ENCODE measurements at regions not wholly inside any gene's neighbourhood (a gene's known extent, or its start where the extent isn't known, plus 50 kb on each side); places are given as distances from the start of the nearest gene placed in this dataset.

DNA sequence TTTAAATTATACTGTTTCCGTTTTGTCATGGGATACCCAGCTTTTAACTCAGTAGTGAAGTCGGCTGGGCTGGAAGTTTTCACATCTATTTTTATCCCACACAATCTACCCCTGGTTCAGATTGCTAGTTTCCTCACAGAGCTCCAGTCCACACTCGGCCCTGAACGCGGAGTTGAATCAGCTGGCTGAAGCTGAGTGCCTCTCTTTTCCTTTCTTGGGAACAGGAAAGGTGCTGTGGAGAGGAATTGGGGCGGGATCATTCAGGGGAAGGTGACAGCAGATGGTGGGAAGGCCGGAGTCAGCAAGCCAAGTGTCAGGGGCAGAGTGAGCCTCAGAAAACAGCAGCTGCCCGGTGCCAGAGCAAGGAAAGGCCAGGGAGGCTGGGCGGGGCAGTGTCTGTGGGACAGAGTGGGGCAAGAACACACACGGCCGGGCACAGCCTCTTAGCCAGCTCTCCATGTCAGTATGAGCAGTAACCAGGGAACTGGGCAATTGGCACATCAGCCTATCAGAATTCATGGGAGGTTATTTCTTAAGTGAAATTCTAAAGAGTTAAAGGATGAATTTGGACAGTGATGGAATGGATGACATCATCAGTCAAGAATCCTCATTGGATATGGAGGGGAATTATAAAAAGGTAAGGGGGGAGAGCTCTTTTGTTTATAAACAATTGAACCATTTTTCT lies 135.7 kb upstream of the IL12A start:
- TF ChIP-seq EZH2 (IDR thresholded peaks at IDR 0.05) = no peak
- no peak for TF ChIP-seq POLR2AphosphoS5 (IDR thresholded peaks at IDR 0.05; ENCODE audit: borderline replicate concordance, low read depth, low read length)

All from SK-N-MC (cell line).